Testis (tissue), 2 donors: ENCODE measurements at regions not wholly inside any gene's neighbourhood (a gene's known extent, or its start where the extent isn't known, plus 50 kb on each side); places are given as distances from the start of the nearest gene placed in this dataset.

Source experiments
- DNase-seq: peaks from one replicate; pipeline ENCODE4 v3.0.0-alpha.2; 2019
- H3K27ac ChIP-seq, 2 donors: fragments of 200-600 bp; sonication (generic); one replicate each; pipeline ENCODE4 v1.5.1; 2019
- H3K27me3 ChIP-seq: fragments of 200-600 bp; sonication (generic); one replicate; pipeline ENCODE4 v1.5.1; 2019
- H3K36me3 ChIP-seq: fragments of 200-600 bp; sonication (generic); one replicate; pipeline ENCODE4 v1.5.1; 2017; ENCODE audit warnings: low read depth; ENCODE audit errors: missing control alignments
- H3K4me1 ChIP-seq: fragments of 200-600 bp; sonication (generic); one replicate; pipeline ENCODE4 v1.5.1; 2019
- H3K4me3 ChIP-seq, 2 donors: fragments of 200-600 bp; sonication (generic); one replicate each; pipeline ENCODE4 v1.5.1; 2017 to 2019
- H3K9me3 ChIP-seq: fragments of 200-600 bp; sonication (generic); one replicate; pipeline ENCODE4 v1.5.1; 2017
- CTCF ChIP-seq, 3 experiments: fragments of 450-650 bp in 2 of 3; fragments of 200-600 bp in 1 of 3; sonication (generic) in 1 of 3; IDR thresholded peaks; one replicate each; pipeline ENCODE4 v1.5.1; 2016 to 2019; ENCODE audit warnings: antibody characterized with exemption in 3 of 3, mild to moderate bottlenecking in 2 of 3, moderate library complexity in 1 of 3
- POLR2A ChIP-seq: fragments of 450-650 bp; IDR thresholded peaks from one replicate; pipeline ENCODE4 v1.6.1; 2017; ENCODE audit warnings: antibody characterized with exemption, mild to moderate bottlenecking, moderate library complexity
- WGBS, 2 donors: methylation state at CpG; one replicate each; pipeline ENCODE4 v1.1.5; 2018; 5-methylcytosine and 5-hydroxymethylcytosine counted together
- intact Hi-C: fragments of 100-400 bp; cut with DNase I; formaldehyde crosslinking; loops from one replicate; pipeline ENCODE4 v1.15.1; 2023; ENCODE audit warnings: low total_unique reads

- no peaks in the 10 kb centered on the region for H3K4me1 ChIP-seq
- no peak overlapping the region for H3K4me3 ChIP-seq
- no peaks in the 10 kb centered on the region for H3K36me3 ChIP-seq
- H3K27ac ChIP-seq = no peak overlapping the region
- no peak for TF ChIP-seq CTCF (IDR thresholded peaks at IDR 0.05)
- TF ChIP-seq POLR2A = no peak
- intact Hi-C loops = no loop called here
- WGBS, 2 donors = 92 to 94% methylated on average over 8 to 14 of the region's 14 CpGs
- DNase-seq = no peak
- no peaks in the 10 kb centered on the region for H3K9me3 ChIP-seq
- H3K27me3 ChIP-seq = no peaks in the 10 kb centered on the region
Measured at GRCh38 chr20:47971058-47971791, 185.9 kb upstream of the SULF2 start.

- no peaks in the 10 kb centered on the region for H3K27me3 ChIP-seq
- no peak for TF ChIP-seq CTCF (IDR thresholded peaks at IDR 0.05)
- no peak for TF ChIP-seq POLR2A
- H3K36me3 ChIP-seq = no peaks in the 10 kb centered on the region
- no peaks in the 10 kb centered on the region for H3K9me3 ChIP-seq
- H3K4me3 ChIP-seq = no peak overlapping the region
- H3K4me1 ChIP-seq = no peaks in the 10 kb centered on the region
- 89 to 90% methylated on average over 8 of the region's 8 CpGs for WGBS, 2 donors
- H3K27ac ChIP-seq = no peak overlapping the region
- DNase-seq = no peak
- intact Hi-C loops = no loop called here
Measured at GRCh38 chr20:47970282-47970903, 185.1 kb upstream of the SULF2 start.

GRCh38 chr20:47969426-47969825 is 184.1 kb upstream of the SULF2 start:
- intact Hi-C loops = no loop called here
- DNase-seq = no peak
- H3K36me3 ChIP-seq = no peaks in the 10 kb centered on the region
- no peaks in the 10 kb centered on the region for H3K4me1 ChIP-seq
- H3K27me3 ChIP-seq = no peaks in the 10 kb centered on the region
- H3K4me3 ChIP-seq = no peak overlapping the region
- 90 to 95% methylated on average over 6 of the region's 6 CpGs for WGBS, 2 donors
- H3K27ac ChIP-seq = no peak overlapping the region
- H3K9me3 ChIP-seq = no peaks in the 10 kb centered on the region
- TF ChIP-seq CTCF (IDR thresholded peaks at IDR 0.05) (no peak), POLR2A (no peak)

GRCh38 chr20:47968541-47969310 is 183.4 kb upstream of the SULF2 start:
- no peak overlapping the region for H3K4me3 ChIP-seq
- no peaks in the 10 kb centered on the region for H3K36me3 ChIP-seq
- no peaks in the 10 kb centered on the region for H3K4me1 ChIP-seq
- no peak for TF ChIP-seq POLR2A
- TF ChIP-seq CTCF (IDR thresholded peaks at IDR 0.05) = no peak
- H3K9me3 ChIP-seq = no peaks in the 10 kb centered on the region
- H3K27me3 ChIP-seq = no peaks in the 10 kb centered on the region
- 92 to 94% methylated on average over 28 to 31 of the region's 31 CpGs for WGBS, 2 donors
- DNase-seq = no peak
- no peak overlapping the region for H3K27ac ChIP-seq
- intact Hi-C loops = no loop called here
